KMS-11 (cell line): ENCODE measurements at regions not wholly inside any gene's neighbourhood (a gene's known extent, or its start where the extent isn't known, plus 50 kb on each side); places are given as distances from the start of the nearest gene placed in this dataset.

ENCODE experiments used
- H2AFZ ChIP-seq: fragments of 200-600 bp; sonication (generic); 2 replicates; pipeline ENCODE4 v1.6.1; 2016; ENCODE audit warnings: antibody characterized with exemption, mixed run types, low read depth
- H3K27ac ChIP-seq: fragments of 200-600 bp; sonication (generic); 2 replicates; pipeline ENCODE4 v1.6.1; 2016; ENCODE audit warnings: mild to moderate bottlenecking, mixed run types
- H3K27me3 ChIP-seq: fragments of 200-600 bp; sonication (generic); 2 replicates; pipeline ENCODE4 v1.6.1; 2017; ENCODE audit warnings: mild to moderate bottlenecking, low read depth, mixed run types, moderate library complexity; ENCODE audit not compliant: insufficient read depth
- H3K36me3 ChIP-seq: fragments of 200-600 bp; sonication (generic); 2 replicates; pipeline ENCODE4 v1.6.1; 2017; ENCODE audit warnings: mild to moderate bottlenecking, mixed run types; ENCODE audit not compliant: insufficient read depth
- H3K4me1 ChIP-seq: fragments of 200-600 bp; sonication (generic); 2 replicates; pipeline ENCODE4 v1.6.1; 2016; ENCODE audit warnings: mild to moderate bottlenecking, low read depth, mixed run types; ENCODE audit not compliant: poor library complexity, severe bottlenecking
- H3K4me2 ChIP-seq: fragments of 200-600 bp; sonication (generic); 2 replicates; pipeline ENCODE4 v1.7.0; 2016; ENCODE audit warnings: mild to moderate bottlenecking, mixed run types
- H3K4me3 ChIP-seq: fragments of 200-600 bp; sonication (generic); IDR thresholded peaks from 2 replicates; pipeline ENCODE4 v1.6.1; 2017; ENCODE audit warnings: low read depth, low read length, mixed read lengths; ENCODE audit not compliant: insufficient read depth
- H3K79me2 ChIP-seq: fragments of 200-600 bp; sonication (generic); 2 replicates; pipeline ENCODE4 v1.6.1; 2016; ENCODE audit warnings: low read depth, mixed run types; ENCODE audit not compliant: insufficient read depth
- H3K9ac ChIP-seq: fragments of 200-600 bp; sonication (generic); 2 replicates; pipeline ENCODE4 v1.6.1; 2016; ENCODE audit warnings: mild to moderate bottlenecking, mixed run types
- H4K20me1 ChIP-seq: fragments of 200-600 bp; sonication (generic); 2 replicates; pipeline ENCODE4 v1.6.1; 2016; ENCODE audit warnings: mild to moderate bottlenecking, mixed run types; ENCODE audit not compliant: insufficient read depth
- TF ChIP-seq, protein P1 (sequence below): fragments of 200-600 bp; sonication (generic); conservative IDR thresholded peaks from 2 replicates; pipeline ENCODE4 v1.6.1; 2017; ENCODE audit warnings: low read depth, mild to moderate bottlenecking, antibody characterized with exemption, low read length, moderate library complexity, mixed read lengths

DNA sequence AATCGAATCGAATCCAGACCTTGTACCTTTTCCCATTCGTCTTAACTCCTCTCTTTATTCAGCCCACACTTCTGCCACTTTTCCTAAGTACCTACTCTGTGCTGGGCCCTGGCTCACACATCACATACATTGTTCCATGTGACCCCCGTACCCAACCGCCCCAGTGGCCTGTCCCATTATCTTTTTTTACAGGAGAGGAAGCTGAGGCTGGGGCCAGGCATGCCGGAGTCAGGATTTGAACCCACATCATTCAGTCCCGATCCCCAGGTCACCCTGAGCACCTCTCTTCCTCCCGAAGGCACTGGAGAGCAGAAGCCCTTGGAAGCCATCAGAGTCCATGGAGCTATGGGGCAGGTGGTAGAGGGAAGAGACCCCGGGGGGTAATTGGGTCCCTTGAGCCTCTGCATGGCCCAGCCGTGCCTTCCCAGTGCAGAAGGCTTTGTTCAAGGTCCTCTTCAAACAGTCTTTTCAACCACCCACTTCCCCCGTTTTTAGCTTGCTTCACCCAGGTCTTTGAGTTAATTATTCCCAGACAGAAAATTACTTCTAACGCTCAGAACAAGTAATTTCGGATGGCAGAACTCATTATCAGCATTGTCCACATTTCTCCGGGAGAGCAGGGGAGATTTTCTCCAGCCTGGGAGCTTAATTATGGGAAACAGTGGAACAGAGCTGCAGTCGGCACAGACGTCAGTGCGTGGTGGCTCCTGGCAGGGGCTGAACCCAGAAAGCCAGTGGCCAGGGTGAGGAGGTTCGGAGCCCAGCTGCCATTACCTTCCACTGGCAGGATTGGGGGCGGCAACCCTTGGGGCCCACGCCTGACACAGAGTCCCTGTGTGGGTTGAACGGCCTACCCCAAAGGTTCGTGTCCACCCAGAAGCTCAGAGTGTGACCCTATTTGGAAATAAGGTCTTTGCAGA is 82.4 kb upstream of the RTL6 start:
- Histone ChIP-seq H3K79me2 (no peaks in the 10 kb centered on the region), H3K4me2 (no peak overlapping the region), H4K20me1 (no peaks in the 10 kb centered on the region), H3K36me3 (no peaks in the 10 kb centered on the region), H3K4me1 (no peaks in the 10 kb centered on the region), H3K9ac (no peak overlapping the region), H3K27me3 (peaks cover 2% of the 10 kb centered on the region; the same call in 1 of the 2 replicates), H3K27ac (no peak overlapping the region), H3K4me3 (no peak overlapping the region), H2AFZ (no peak overlapping the region)
- TF ChIP-seq, protein P1, sequence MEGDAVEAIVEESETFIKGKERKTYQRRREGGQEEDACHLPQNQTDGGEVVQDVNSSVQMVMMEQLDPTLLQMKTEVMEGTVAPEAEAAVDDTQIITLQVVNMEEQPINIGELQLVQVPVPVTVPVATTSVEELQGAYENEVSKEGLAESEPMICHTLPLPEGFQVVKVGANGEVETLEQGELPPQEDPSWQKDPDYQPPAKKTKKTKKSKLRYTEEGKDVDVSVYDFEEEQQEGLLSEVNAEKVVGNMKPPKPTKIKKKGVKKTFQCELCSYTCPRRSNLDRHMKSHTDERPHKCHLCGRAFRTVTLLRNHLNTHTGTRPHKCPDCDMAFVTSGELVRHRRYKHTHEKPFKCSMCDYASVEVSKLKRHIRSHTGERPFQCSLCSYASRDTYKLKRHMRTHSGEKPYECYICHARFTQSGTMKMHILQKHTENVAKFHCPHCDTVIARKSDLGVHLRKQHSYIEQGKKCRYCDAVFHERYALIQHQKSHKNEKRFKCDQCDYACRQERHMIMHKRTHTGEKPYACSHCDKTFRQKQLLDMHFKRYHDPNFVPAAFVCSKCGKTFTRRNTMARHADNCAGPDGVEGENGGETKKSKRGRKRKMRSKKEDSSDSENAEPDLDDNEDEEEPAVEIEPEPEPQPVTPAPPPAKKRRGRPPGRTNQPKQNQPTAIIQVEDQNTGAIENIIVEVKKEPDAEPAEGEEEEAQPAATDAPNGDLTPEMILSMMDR, result no peak

DNA sequence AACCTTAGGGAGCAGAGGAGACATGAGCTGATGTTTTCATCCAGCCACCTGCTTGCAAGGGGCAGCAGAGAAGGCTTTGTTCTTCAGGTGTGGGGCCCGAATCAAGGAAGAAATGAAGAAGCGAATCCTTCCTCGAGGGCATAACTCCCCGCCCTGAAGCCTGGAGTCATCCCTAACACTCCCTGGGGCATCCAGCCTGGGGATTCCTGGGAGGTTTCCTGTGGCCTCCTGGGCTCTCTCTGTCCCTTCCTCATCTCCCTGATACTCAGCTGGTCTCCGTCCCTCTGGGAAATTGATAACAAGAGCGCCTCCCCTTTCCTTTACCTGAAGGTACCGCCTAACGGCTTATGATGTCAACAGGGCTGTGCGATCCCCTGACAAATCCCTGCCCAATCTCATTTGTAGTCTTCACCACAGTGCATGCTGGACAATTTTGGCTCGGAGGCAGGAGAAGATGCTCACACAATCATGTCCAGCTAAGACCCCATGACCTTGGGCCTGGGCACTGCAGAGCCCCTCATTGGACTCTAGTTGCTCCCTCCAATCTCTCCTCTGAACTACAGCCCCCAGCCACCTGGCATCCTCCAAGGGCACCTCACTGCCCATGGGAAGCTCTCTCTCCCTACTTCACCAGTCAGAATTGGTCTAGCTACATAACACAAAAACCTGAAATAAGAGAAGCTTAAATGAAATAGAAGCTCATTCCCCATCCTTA is 80.6 kb upstream of the RTL6 start:
- Histone ChIP-seq H2AFZ (no peak overlapping the region), H3K4me1 (no peaks in the 10 kb centered on the region), H3K4me3 (no peak overlapping the region), H3K27ac (no peak overlapping the region), H3K9ac (no peak overlapping the region), H3K79me2 (no peaks in the 10 kb centered on the region), H3K36me3 (no peaks in the 10 kb centered on the region), H3K27me3 (peaks cover 5% of the 10 kb centered on the region; the same call in 1 of the 2 replicates), H4K20me1 (no peaks in the 10 kb centered on the region), H3K4me2 (no peak overlapping the region)
- TF ChIP-seq, protein P1, result no peak

DNA sequence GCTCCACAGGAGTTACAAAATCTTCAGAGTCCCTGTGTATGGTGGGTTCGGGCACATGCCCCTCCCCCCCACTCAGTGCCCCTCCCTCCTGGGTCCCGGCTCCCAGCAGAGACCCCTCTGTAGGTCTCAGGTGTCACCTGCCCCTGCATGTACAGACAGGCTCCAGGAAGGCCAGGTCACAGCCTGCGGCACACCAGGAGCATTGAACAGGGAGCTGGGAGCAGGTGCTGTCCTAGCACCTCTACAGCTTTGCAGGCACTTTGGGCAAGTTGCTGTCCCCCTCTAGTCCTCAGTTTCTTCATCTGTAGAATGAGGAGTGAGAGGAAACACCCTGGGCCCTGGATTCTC is 80.1 kb upstream of the RTL6 start:
- H3K9ac ChIP-seq, result no peak overlapping the region
- H2AFZ ChIP-seq, result no peak overlapping the region
- no peaks in the 10 kb centered on the region for H3K4me1 ChIP-seq
- H3K4me3 ChIP-seq, result no peak overlapping the region
- H3K36me3 ChIP-seq, result no peaks in the 10 kb centered on the region
- H3K79me2 ChIP-seq, result no peaks in the 10 kb centered on the region
- no peak overlapping the region for H3K27ac ChIP-seq
- TF ChIP-seq, protein P1, result no peak
- peaks cover 5% of the 10 kb centered on the region; the same call in 1 of the 2 replicates for H3K27me3 ChIP-seq
- no peaks in the 10 kb centered on the region for H4K20me1 ChIP-seq
- no peak overlapping the region for H3K4me2 ChIP-seq

DNA sequence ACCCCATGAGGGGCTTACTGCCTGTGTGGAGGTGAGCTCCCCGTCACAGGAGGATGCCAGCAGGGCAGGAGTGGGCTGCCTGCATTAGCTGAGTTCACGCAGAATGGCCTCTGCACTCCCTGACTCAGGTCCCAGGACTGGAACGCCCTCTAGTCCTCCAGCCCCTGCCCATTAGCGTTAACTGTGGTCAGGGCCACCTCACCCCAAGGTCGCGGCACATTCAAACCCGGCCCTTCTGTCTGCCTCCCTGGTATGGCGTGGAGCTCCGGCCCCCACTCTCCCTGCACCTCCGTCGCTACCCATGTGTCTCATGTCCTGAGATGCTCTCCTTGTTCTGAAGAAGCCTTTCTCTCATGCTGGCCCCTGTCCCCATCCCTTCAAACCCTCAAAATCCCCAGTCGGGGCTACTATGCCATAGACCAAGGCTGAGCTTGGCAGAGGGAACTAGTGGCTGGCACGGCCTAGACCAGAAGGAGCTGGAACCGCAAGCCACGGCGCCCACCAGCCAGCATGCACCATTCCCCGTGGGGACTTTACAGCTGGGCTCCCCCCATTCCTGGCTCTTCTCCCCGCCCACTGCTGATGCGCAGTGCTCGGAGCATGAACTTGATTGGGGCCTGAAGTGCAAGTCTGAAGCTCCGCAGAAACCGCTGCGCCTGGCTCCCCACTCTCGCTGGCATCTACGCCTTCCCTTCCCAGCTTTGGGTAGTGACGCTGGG is 79.5 kb upstream of the RTL6 start:
- Histone ChIP-seq H3K36me3 (no peaks in the 10 kb centered on the region), H3K4me3 (no peak overlapping the region), H3K27ac (no peak overlapping the region), H3K79me2 (no peaks in the 10 kb centered on the region), H3K4me1 (no peaks in the 10 kb centered on the region), H2AFZ (no peak overlapping the region), H3K4me2 (no peak overlapping the region), H3K9ac (no peak overlapping the region), H3K27me3 (peaks cover 5% of the 10 kb centered on the region; the same call in 1 of the 2 replicates), H4K20me1 (no peaks in the 10 kb centered on the region)
- TF ChIP-seq, protein P1, result no peak
